H9 (cell line): ENCODE measurements at regions not wholly inside any gene's neighbourhood (a gene's known extent, or its start where the extent isn't known, plus 50 kb on each side); places are given as distances from the start of the nearest gene placed in this dataset.

Experiments used
- DNase-seq: peaks from one replicate; pipeline ENCODE4 v3.0.0-alpha.2; 2017
- H2AFZ ChIP-seq: one replicate; pipeline ENCODE4 v1.6.1; 2013; ENCODE audit warnings: mild to moderate bottlenecking, low read length, control low read depth, moderate library complexity
- H2AK5ac ChIP-seq: 2 replicates; pipeline ENCODE4 v1.6.1; 2013; ENCODE audit warnings: low read length, control low read depth, mixed read lengths; ENCODE audit not compliant: insufficient read length
- H2BK120ac ChIP-seq: one replicate; pipeline ENCODE4 v1.6.1; 2013; ENCODE audit warnings: low read depth, mild to moderate bottlenecking, low read length, control low read depth, inconsistent platforms; ENCODE audit not compliant: poor library complexity, severe bottlenecking
- H2BK12ac ChIP-seq: 2 replicates; pipeline ENCODE4 v1.6.1; 2013; ENCODE audit warnings: low read length, control low read depth, mixed read lengths, low read depth; ENCODE audit not compliant: insufficient read length
- H2BK15ac ChIP-seq: 2 replicates; pipeline ENCODE4 v1.6.1; 2013; ENCODE audit warnings: low read depth, low read length, control low read depth
- H2BK20ac ChIP-seq: one replicate; pipeline ENCODE4 v1.6.1; 2013; ENCODE audit warnings: low read depth, mild to moderate bottlenecking, low read length, control low read depth, inconsistent platforms; ENCODE audit not compliant: poor library complexity, severe bottlenecking
- H2BK5ac ChIP-seq: 2 replicates; pipeline ENCODE4 v1.6.1; 2013; ENCODE audit warnings: low read length, control low read depth, mixed read lengths; ENCODE audit not compliant: insufficient read length
- H3K14ac ChIP-seq: 2 replicates; pipeline ENCODE4 v1.6.1; 2013; ENCODE audit warnings: low read length, control low read depth; ENCODE audit not compliant: insufficient read depth
- H3K18ac ChIP-seq: 2 replicates; pipeline ENCODE4 v1.6.1; 2013; ENCODE audit warnings: low read depth, mild to moderate bottlenecking, mixed read lengths, low read length, control low read depth; ENCODE audit not compliant: insufficient read length
- H3K23ac ChIP-seq: 2 replicates; pipeline ENCODE4 v1.6.1; 2013; ENCODE audit warnings: low read length, control low read depth, mixed read lengths, low read depth; ENCODE audit not compliant: insufficient read length
- H3K23me2 ChIP-seq: 2 replicates; pipeline ENCODE4 v1.6.1; 2013; ENCODE audit warnings: low read depth, mild to moderate bottlenecking, mixed read lengths, low read length, control low read depth; ENCODE audit not compliant: insufficient read length, poor library complexity, severe bottlenecking
- H3K27ac ChIP-seq: 2 replicates; pipeline ENCODE4 v1.5.1; 2013; ENCODE audit warnings: low read length, control low read depth, mixed read lengths, low read depth; ENCODE audit not compliant: insufficient read length
- H3K27me3 ChIP-seq: 2 replicates; pipeline ENCODE4 v1.6.1; 2013; ENCODE audit warnings: low read length, control low read depth, inconsistent platforms; ENCODE audit not compliant: insufficient read depth
- H3K4ac ChIP-seq: 2 replicates; pipeline ENCODE4 v1.6.1; 2013; ENCODE audit warnings: low read depth, mild to moderate bottlenecking, control low read depth, inconsistent platforms, low read length, moderate library complexity
- H3K4me1 ChIP-seq: 2 replicates; pipeline ENCODE4 v1.6.1; 2013; ENCODE audit warnings: low read length, control low read depth, inconsistent platforms; ENCODE audit not compliant: insufficient read depth
- H3K4me2 ChIP-seq: 2 replicates; pipeline ENCODE4 v1.6.1; 2013; ENCODE audit warnings: low read length, control low read depth, mixed read lengths; ENCODE audit not compliant: insufficient read length, insufficient read depth
- H3K56ac ChIP-seq: 2 replicates; pipeline ENCODE4 v1.6.1; 2013; ENCODE audit warnings: low read depth, mild to moderate bottlenecking, mixed read lengths, low read length, control low read depth; ENCODE audit not compliant: insufficient read length
- H3K79me1 ChIP-seq: 2 replicates; pipeline ENCODE4 v1.6.1; 2013; ENCODE audit warnings: low read depth, mild to moderate bottlenecking, moderate library complexity, low read length, control low read depth, inconsistent platforms; ENCODE audit not compliant: insufficient read depth, poor library complexity, severe bottlenecking
- H3K79me2 ChIP-seq: 2 replicates; pipeline ENCODE4 v1.6.1; 2013; ENCODE audit warnings: low read length, control low read depth, inconsistent platforms; ENCODE audit not compliant: insufficient read depth
- H3K9ac ChIP-seq: 2 replicates; pipeline ENCODE4 v1.6.1; 2013; ENCODE audit warnings: low read length, control low read depth, mixed read lengths; ENCODE audit not compliant: insufficient read length; ENCODE audit errors: extremely low read depth
- H3K9me3 ChIP-seq: one replicate; pipeline ENCODE4 v1.6.1; 2013; ENCODE audit warnings: low read depth, low read length, inconsistent platforms; ENCODE audit not compliant: control insufficient read depth
- H3T11ph ChIP-seq: one replicate; pipeline ENCODE4 v1.6.1; 2013; ENCODE audit warnings: mild to moderate bottlenecking, low read length, control low read depth, inconsistent platforms
- H4K20me1 ChIP-seq: one replicate; pipeline ENCODE4 v1.6.1; 2013; ENCODE audit not compliant: control insufficient read depth, insufficient read length, insufficient read depth
- H4K5ac ChIP-seq: 2 replicates; pipeline ENCODE4 v1.6.1; 2013; ENCODE audit warnings: low read depth, mild to moderate bottlenecking, mixed read lengths, low read length, control low read depth; ENCODE audit not compliant: insufficient read length
- H4K8ac ChIP-seq: replicated peaks from 2 replicates; pipeline ENCODE4 v1.6.1; 2013; ENCODE audit warnings: low read length, control low read depth, mixed read lengths, low read depth; ENCODE audit not compliant: insufficient read length
- H4K91ac ChIP-seq: 2 replicates; pipeline ENCODE4 v1.6.1; 2013; ENCODE audit warnings: low read depth, mild to moderate bottlenecking, moderate library complexity, mixed read lengths, low read length, control low read depth; ENCODE audit not compliant: insufficient read length
- H3K27ac Mint-ChIP-seq, 3 experiments: 2 replicates in 2 of 3; 3 replicates in 1 of 3; pipeline ENCODE4 v1.8.0; 2020 to 2021; ENCODE audit warnings: mixed read lengths in 3 of 3, mild to moderate bottlenecking in 1 of 3, moderate library complexity in 1 of 3
- H3K27me3 Mint-ChIP-seq: 2 replicates; pipeline ENCODE4 v1.8.0; 2021; ENCODE audit warnings: low read depth, mild to moderate bottlenecking, moderate library complexity, mixed read lengths
- H3K36me3 Mint-ChIP-seq, 3 experiments: 2 replicates in 2 of 3; 3 replicates in 1 of 3; pipeline ENCODE4 v1.8.0; 2020 to 2021; ENCODE audit warnings: low read depth in 3 of 3, mixed read lengths in 3 of 3; ENCODE audit not compliant: insufficient read depth in 1 of 3
- H3K4me1 Mint-ChIP-seq, 2 experiments: 2 replicates each; pipeline ENCODE4 v1.8.0; 2020; ENCODE audit warnings: mixed read lengths in 2 of 2
- H3K4me3 Mint-ChIP-seq, 2 experiments: 2 replicates in 1 of 2; 3 replicates in 1 of 2; pipeline ENCODE4 v1.8.0; 2020 to 2021; ENCODE audit warnings: mild to moderate bottlenecking in 2 of 2, mixed read lengths in 2 of 2, moderate library complexity in 1 of 2
- H3K9me3 Mint-ChIP-seq, 2 experiments: 2 replicates in 1 of 2; 3 replicates in 1 of 2; pipeline ENCODE4 v1.8.0; 2020; ENCODE audit warnings: mild to moderate bottlenecking in 2 of 2, mixed read lengths in 2 of 2, moderate library complexity in 1 of 2
- CTCF ChIP-seq: fragments of 200-600 bp; sonication (generic); conservative IDR thresholded peaks from 3 replicates; pipeline ENCODE4 v1.8.0; 2021; ENCODE audit warnings: antibody characterized with exemption, mild to moderate bottlenecking
- WGBS: extraction: QIAGEN DNeasy Blood & Tissue Kit; methylation state at CpG from one replicate; pipeline ENCODE4 v1.1.7; 2013; ENCODE audit warnings: missing lambda C conversion rate, low lambda C conversion rate, mixed read lengths; ENCODE audit not compliant: insufficient read length; ENCODE audit errors: extremely low coverage; 5-methylcytosine and 5-hydroxymethylcytosine counted together

GRCh38 chr2:192448881-192449280 is 254.1 kb upstream of the TMEFF2 start:
- Histone ChIP-seq H3K9ac (no peak overlapping the region), H3K27me3 (no peaks in the 10 kb centered on the region), H3K79me2 (no peaks in the 10 kb centered on the region), H4K91ac (no peak overlapping the region), H2AFZ (no peak overlapping the region), H3K9me3 (no peaks in the 10 kb centered on the region), H3K23ac (no peak overlapping the region), H3K56ac (no peak overlapping the region), H2AK5ac (no peak overlapping the region), H3K27ac (no peak overlapping the region), H2BK20ac (no peak overlapping the region), H4K5ac (no peak overlapping the region), H3K23me2 (no peaks in the 10 kb centered on the region), H2BK5ac (no peak overlapping the region), H3K14ac (no peak overlapping the region), H3K4ac (no peak overlapping the region), H3T11ph (no peak overlapping the region), H3K79me1 (no peaks in the 10 kb centered on the region), H3K4me1 (no peaks in the 10 kb centered on the region), H3K18ac (no peak overlapping the region), H2BK12ac (no peak overlapping the region), H4K8ac (no peak overlapping the region), H2BK15ac (no peak overlapping the region), H3K4me2 (no peak overlapping the region), H2BK120ac (no peak overlapping the region), H4K20me1 (no peaks in the 10 kb centered on the region)
- H3K36me3 Mint-ChIP-seq, result no peaks in the 10 kb centered on the region
- no peaks in the 10 kb centered on the region for H3K4me1 Mint-ChIP-seq
- no peak overlapping the region for H3K4me3 Mint-ChIP-seq
- DNase-seq, result no peak
- no peaks in the 10 kb centered on the region; the same call in 1 of the 2 replicates for H3K27me3 Mint-ChIP-seq
- no peak overlapping the region for H3K27ac Mint-ChIP-seq
- no peak for TF ChIP-seq CTCF
- no peaks in the 10 kb centered on the region for H3K9me3 Mint-ChIP-seq
- WGBS, result no CpG with 5 or more reads among the region's 1 CpG
